WTC11 (cell line): ENCODE measurements at regions not wholly inside any gene's neighbourhood (a gene's known extent, or its start where the extent isn't known, plus 50 kb on each side); places are given as distances from the start of the nearest gene placed in this dataset.

ENCODE experiments used
- ATAC-seq: fragments of 200-7000 bp; cut with Tn5 transposase; 2 replicates; pipeline ENCODE4 v1.10.0; 2021; ENCODE audit warnings: mild to moderate bottlenecking, moderate library complexity
- CTCF ChIA-PET: fragments of 300-600 bp; sonication (Branson Sonifier 250); formaldehyde crosslinking; loops from one replicate; lab custom pipeline; 2021; ENCODE audit warnings: antibody characterized with exemption; lab: Charles Lee
- POLR2A ChIA-PET: fragments of 350-600 bp; sonication (Branson Sonifier 250); formaldehyde crosslinking; loops from one replicate; lab custom pipeline; 2021; ENCODE audit warnings: antibody characterized with exemption; lab: Charles Lee
- DNase-seq: peaks from one replicate; pipeline ENCODE4 v3.0.0; 2021; ENCODE audit warnings: low spot score
- H3K27ac Mint-ChIP-seq: 2 replicates; pipeline ENCODE4 v1.8.0; 2021; ENCODE audit warnings: mixed read lengths
- H3K27me3 Mint-ChIP-seq: 2 replicates; pipeline ENCODE4 v1.8.0; 2021; ENCODE audit warnings: low read depth, mild to moderate bottlenecking, moderate library complexity, mixed read lengths
- H3K36me3 Mint-ChIP-seq: 2 replicates; pipeline ENCODE4 v1.8.0; 2021; ENCODE audit warnings: mixed read lengths
- H3K4me1 Mint-ChIP-seq: 2 replicates; pipeline ENCODE4 v1.8.0; 2022; ENCODE audit warnings: mixed read lengths
- H3K4me3 Mint-ChIP-seq: 2 replicates; pipeline ENCODE4 v1.8.0; 2021; ENCODE audit warnings: mild to moderate bottlenecking, moderate library complexity, mixed read lengths
- H3K9me3 Mint-ChIP-seq: 2 replicates; pipeline ENCODE4 v1.8.0; 2021; ENCODE audit warnings: mixed read lengths
- CBFB ChIP-seq: sonication (generic); formaldehyde crosslinking; IDR thresholded peaks from 2 replicates; pipeline ENCODE4 v1.8.1; 2022; ENCODE audit warnings: mild to moderate bottlenecking, low read depth, missing genetic modification reagents
- CREB1 ChIP-seq: sonication (generic); formaldehyde crosslinking; IDR thresholded peaks from 2 replicates; pipeline ENCODE4 v1.8.0; 2023; ENCODE audit warnings: mild to moderate bottlenecking, missing genetic modification reagents
- GRHL2 ChIP-seq: fragments of 250-450 bp; sonication (Bioruptor Pico); IDR thresholded peaks from 2 replicates; pipeline ENCODE4 v1.8.0; 2022; ENCODE audit warnings: mild to moderate bottlenecking, moderate library complexity; ENCODE audit not compliant: insufficient replicate concordance, severe bottlenecking
- KAT7 ChIP-seq: sonication (generic); formaldehyde crosslinking; IDR thresholded peaks from 2 replicates; pipeline ENCODE4 v1.8.1; 2023; ENCODE audit warnings: missing genetic modification reagents, mild to moderate bottlenecking, borderline replicate concordance
- MYBL2 ChIP-seq: sonication (generic); formaldehyde crosslinking; IDR thresholded peaks from 2 replicates; pipeline ENCODE4 v1.8.1; 2023; ENCODE audit warnings: mild to moderate bottlenecking, moderate library complexity, missing genetic modification reagents
- NR2C2 ChIP-seq: sonication (generic); formaldehyde crosslinking; IDR thresholded peaks from 2 replicates; pipeline ENCODE4 v1.8.0; 2022; ENCODE audit warnings: mild to moderate bottlenecking, missing genetic modification reagents
- RORB ChIP-seq: fragments of 250-450 bp; sonication (Bioruptor Pico); IDR thresholded peaks from 2 replicates; pipeline ENCODE4 v1.9.0; 2021; ENCODE audit warnings: mild to moderate bottlenecking
- TCF7 ChIP-seq: sonication (generic); formaldehyde crosslinking; IDR thresholded peaks from 2 replicates; pipeline ENCODE4 v1.8.0; 2022; ENCODE audit warnings: mild to moderate bottlenecking, low read depth, missing genetic modification reagents, moderate library complexity
- TP53 ChIP-seq: sonication (generic); formaldehyde crosslinking; IDR thresholded peaks from 2 replicates; pipeline ENCODE4 v1.8.1; 2023; ENCODE audit warnings: mild to moderate bottlenecking, missing genetic modification reagents
- ZBTB21 ChIP-seq: sonication (generic); formaldehyde crosslinking; IDR thresholded peaks from 2 replicates; pipeline ENCODE4 v1.8.1; 2023; ENCODE audit warnings: mild to moderate bottlenecking, missing genetic modification reagents, borderline replicate concordance
- ZNF138 ChIP-seq: sonication (generic); formaldehyde crosslinking; conservative IDR thresholded peaks from 2 replicates; pipeline ENCODE4 v1.8.1; 2022; ENCODE audit warnings: mild to moderate bottlenecking, moderate library complexity, missing genetic modification reagents
- ZNF232 ChIP-seq: sonication (generic); formaldehyde crosslinking; IDR thresholded peaks from 2 replicates; pipeline ENCODE4 v1.8.0; 2022; ENCODE audit warnings: mild to moderate bottlenecking, missing genetic modification reagents
- ZNF416 ChIP-seq: fragments of 250-450 bp; sonication (Bioruptor Pico); IDR thresholded peaks from 2 replicates; pipeline ENCODE4 v1.9.0; 2021; ENCODE audit warnings: mild to moderate bottlenecking, inconsistent platforms
- TF ChIP-seq, protein P1 (sequence below): fragments of 250-450 bp; sonication (Bioruptor Pico); conservative IDR thresholded peaks from 2 replicates; pipeline ENCODE4 v1.9.0; 2021; ENCODE audit warnings: mild to moderate bottlenecking
- TF ChIP-seq, protein P2 (sequence below): fragments of 250-450 bp; sonication (Bioruptor Pico); IDR thresholded peaks from 2 replicates; pipeline ENCODE4 v1.9.0; 2021; ENCODE audit warnings: mild to moderate bottlenecking, borderline replicate concordance
- TF ChIP-seq, protein P3 (sequence below): fragments of 250-450 bp; sonication (Bioruptor Pico); IDR thresholded peaks from 2 replicates; pipeline ENCODE4 v1.8.0; 2021; ENCODE audit warnings: mild to moderate bottlenecking
- TF ChIP-seq, protein P4 (sequence below): sonication (generic); formaldehyde crosslinking; IDR thresholded peaks from 2 replicates; pipeline ENCODE4 v1.8.1; 2022; ENCODE audit warnings: missing genetic modification reagents, borderline replicate concordance
- TF ChIP-seq, protein P5 (sequence below): sonication (generic); formaldehyde crosslinking; IDR thresholded peaks from 2 replicates; pipeline ENCODE4 v1.8.0; 2023; ENCODE audit warnings: missing genetic modification reagents, mild to moderate bottlenecking, borderline replicate concordance
- TF ChIP-seq, protein P6 (sequence below): sonication (generic); formaldehyde crosslinking; IDR thresholded peaks from 2 replicates; pipeline ENCODE4 v1.8.1; 2023; ENCODE audit warnings: mild to moderate bottlenecking, missing genetic modification reagents

DNA sequence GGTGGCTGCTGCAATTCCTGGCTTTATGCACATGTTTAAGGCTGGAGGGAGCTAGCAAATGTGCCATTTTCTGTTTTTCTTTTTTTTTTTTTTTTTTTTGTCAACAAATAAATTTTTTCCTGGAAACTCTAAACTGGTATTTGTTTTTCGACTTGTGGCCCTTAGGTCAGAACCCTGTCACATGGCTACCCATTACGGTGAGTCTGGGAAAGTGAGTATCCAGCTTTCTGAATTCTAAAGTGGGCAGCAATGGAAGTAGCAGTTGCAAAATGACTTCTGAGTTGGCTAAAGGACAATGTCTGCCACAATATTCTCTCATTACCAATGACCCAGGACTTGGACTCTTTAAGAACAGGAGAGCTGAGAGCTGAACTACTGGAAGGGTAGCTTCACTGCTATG is 225.1 kb upstream of the CENPE start:
- peaks cover 31% of the 10 kb centered on the region for H3K36me3 Mint-ChIP-seq
- no peak overlapping the region for H3K27ac Mint-ChIP-seq
- no peak overlapping the region for H3K4me3 Mint-ChIP-seq
- TF ChIP-seq, protein P1, sequence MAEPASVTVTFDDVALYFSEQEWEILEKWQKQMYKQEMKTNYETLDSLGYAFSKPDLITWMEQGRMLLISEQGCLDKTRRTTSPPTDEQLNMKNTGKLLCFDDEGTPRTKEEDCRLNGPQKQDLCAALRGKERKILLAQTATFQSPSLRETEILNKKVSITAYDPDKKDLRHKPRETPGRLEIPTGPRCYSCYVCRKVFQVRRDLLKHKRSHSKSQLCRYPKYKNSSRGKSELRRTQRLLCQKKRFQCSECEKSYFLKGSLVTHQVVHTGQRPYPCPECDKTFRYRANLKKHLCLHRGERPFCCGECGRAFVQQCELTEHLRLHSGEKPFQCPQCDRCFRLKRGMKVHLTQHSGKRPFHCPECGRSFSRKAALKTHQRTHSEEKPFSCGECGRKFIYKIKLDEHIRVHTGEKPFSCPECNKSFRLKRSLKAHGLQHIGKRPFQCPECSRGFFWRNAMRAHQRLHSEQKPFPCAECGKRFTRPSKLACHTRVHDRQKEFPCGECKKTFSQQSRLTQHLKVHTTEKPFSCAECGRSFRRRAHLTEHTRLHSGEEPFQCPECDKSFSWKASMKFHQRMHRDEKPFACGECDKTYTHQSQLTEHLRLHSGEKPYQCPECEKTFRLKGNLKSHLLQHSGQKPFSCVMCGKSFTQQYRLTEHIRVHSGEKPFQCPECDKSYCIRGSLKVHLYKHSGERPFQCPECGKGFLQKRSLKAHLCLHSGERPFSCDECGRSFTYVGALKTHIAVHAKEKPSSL: no peak
- TF ChIP-seq KAT7 (CRISPR knock-in tag) (no peak), RORB (no peak), GRHL2 (CRISPR knock-in tag) (no peak), TP53 (CRISPR knock-in tag) (no peak), CREB1 (CRISPR knock-in tag) (no peak), NR2C2 (CRISPR knock-in tag) (no peak)
- TF ChIP-seq, protein P2, sequence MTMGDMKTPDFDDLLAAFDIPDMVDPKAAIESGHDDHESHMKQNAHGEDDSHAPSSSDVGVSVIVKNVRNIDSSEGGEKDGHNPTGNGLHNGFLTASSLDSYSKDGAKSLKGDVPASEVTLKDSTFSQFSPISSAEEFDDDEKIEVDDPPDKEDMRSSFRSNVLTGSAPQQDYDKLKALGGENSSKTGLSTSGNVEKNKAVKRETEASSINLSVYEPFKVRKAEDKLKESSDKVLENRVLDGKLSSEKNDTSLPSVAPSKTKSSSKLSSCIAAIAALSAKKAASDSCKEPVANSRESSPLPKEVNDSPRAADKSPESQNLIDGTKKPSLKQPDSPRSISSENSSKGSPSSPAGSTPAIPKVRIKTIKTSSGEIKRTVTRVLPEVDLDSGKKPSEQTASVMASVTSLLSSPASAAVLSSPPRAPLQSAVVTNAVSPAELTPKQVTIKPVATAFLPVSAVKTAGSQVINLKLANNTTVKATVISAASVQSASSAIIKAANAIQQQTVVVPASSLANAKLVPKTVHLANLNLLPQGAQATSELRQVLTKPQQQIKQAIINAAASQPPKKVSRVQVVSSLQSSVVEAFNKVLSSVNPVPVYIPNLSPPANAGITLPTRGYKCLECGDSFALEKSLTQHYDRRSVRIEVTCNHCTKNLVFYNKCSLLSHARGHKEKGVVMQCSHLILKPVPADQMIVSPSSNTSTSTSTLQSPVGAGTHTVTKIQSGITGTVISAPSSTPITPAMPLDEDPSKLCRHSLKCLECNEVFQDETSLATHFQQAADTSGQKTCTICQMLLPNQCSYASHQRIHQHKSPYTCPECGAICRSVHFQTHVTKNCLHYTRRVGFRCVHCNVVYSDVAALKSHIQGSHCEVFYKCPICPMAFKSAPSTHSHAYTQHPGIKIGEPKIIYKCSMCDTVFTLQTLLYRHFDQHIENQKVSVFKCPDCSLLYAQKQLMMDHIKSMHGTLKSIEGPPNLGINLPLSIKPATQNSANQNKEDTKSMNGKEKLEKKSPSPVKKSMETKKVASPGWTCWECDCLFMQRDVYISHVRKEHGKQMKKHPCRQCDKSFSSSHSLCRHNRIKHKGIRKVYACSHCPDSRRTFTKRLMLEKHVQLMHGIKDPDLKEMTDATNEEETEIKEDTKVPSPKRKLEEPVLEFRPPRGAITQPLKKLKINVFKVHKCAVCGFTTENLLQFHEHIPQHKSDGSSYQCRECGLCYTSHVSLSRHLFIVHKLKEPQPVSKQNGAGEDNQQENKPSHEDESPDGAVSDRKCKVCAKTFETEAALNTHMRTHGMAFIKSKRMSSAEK (CRISPR knock-in tag): no peak
- TF ChIP-seq, protein P3, sequence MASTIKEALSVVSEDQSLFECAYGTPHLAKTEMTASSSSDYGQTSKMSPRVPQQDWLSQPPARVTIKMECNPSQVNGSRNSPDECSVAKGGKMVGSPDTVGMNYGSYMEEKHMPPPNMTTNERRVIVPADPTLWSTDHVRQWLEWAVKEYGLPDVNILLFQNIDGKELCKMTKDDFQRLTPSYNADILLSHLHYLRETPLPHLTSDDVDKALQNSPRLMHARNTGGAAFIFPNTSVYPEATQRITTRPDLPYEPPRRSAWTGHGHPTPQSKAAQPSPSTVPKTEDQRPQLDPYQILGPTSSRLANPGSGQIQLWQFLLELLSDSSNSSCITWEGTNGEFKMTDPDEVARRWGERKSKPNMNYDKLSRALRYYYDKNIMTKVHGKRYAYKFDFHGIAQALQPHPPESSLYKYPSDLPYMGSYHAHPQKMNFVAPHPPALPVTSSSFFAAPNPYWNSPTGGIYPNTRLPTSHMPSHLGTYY (CRISPR knock-in tag): no peak
- TF ChIP-seq, protein P4, sequence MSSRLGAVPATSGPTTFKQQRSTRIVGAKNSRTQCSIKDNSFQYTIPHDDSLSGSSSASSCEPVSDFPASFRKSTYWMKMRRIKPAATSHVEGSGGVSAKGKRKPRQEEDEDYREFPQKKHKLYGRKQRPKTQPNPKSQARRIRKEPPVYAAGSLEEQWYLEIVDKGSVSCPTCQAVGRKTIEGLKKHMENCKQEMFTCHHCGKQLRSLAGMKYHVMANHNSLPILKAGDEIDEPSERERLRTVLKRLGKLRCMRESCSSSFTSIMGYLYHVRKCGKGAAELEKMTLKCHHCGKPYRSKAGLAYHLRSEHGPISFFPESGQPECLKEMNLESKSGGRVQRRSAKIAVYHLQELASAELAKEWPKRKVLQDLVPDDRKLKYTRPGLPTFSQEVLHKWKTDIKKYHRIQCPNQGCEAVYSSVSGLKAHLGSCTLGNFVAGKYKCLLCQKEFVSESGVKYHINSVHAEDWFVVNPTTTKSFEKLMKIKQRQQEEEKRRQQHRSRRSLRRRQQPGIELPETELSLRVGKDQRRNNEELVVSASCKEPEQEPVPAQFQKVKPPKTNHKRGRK (CRISPR knock-in tag): no peak
- H3K27me3 Mint-ChIP-seq: no peaks in the 10 kb centered on the region
- CTCF ChIA-PET: no interaction called here
- no peak for ATAC-seq
- H3K4me1 Mint-ChIP-seq: peaks cover 68% of the 10 kb centered on the region
- H3K9me3 Mint-ChIP-seq: peaks cover 32% of the 10 kb centered on the region
- POLR2A ChIA-PET: interaction anchor here (0.6 kb wide), 1 partner anchor 921 kb away, joined by 3 read pairs; no protein-coding TSS in a partner anchor
- DNase-seq: no peak

DNA sequence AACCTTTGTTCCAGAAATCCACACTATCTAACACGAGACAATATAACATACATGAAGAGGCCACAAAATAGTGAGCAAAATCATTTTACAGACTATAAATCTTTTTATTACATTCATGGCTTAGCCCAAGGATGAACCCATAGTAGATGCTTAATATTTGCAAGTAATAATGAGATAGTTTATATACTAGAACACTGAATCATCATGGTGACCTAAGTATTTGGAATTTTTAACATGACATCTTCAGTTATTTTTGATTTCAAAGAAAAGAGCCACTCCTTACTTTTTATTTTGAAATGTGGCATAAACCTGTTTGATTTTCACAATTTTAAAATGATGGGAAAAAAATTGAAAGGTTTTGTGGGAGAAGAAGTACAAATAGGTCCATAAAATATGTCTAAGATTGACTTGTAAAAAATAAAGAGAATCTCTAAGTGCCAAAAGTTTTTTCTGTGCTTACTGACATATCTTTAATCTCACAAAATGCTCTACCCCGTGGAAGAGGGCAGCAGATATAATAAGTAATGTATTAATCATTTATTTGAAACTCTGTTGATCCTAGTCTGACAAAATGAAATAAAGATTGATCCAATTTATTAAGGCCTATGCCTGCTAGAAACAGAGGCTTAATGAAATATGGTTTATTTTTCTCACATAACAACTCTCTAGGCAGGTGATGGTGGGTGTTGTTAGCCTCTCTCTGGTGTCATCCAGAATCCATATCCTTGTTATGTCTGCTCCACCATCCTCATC is 224.5 kb upstream of the CENPE start:
- Mint-ChIP-seq H3K4me1 (peaks cover 62% of the 10 kb centered on the region), H3K9me3 (peaks cover 38% of the 10 kb centered on the region), H3K36me3 (peaks cover 38% of the 10 kb centered on the region), H3K4me3 (no peak overlapping the region), H3K27ac (no peak overlapping the region), H3K27me3 (no peaks in the 10 kb centered on the region)
- ATAC-seq (no peak), DNase-seq (no peak)
- POLR2A ChIA-PET: interaction anchor here (0.6 kb wide), 1 partner anchor 921 kb away, joined by 3 read pairs; no protein-coding TSS in a partner anchor
- CTCF ChIA-PET: no interaction called here
- TF ChIP-seq CBFB (CRISPR knock-in tag) (no peak), MYBL2 (CRISPR knock-in tag) (no peak), ZNF232 (CRISPR knock-in tag) (no peak), ZBTB21 (CRISPR knock-in tag) (no peak), ZNF138 (no peak), ZNF416 (CRISPR knock-in tag) (no peak), TCF7 (CRISPR knock-in tag) (no peak)
- TF ChIP-seq, protein P5, sequence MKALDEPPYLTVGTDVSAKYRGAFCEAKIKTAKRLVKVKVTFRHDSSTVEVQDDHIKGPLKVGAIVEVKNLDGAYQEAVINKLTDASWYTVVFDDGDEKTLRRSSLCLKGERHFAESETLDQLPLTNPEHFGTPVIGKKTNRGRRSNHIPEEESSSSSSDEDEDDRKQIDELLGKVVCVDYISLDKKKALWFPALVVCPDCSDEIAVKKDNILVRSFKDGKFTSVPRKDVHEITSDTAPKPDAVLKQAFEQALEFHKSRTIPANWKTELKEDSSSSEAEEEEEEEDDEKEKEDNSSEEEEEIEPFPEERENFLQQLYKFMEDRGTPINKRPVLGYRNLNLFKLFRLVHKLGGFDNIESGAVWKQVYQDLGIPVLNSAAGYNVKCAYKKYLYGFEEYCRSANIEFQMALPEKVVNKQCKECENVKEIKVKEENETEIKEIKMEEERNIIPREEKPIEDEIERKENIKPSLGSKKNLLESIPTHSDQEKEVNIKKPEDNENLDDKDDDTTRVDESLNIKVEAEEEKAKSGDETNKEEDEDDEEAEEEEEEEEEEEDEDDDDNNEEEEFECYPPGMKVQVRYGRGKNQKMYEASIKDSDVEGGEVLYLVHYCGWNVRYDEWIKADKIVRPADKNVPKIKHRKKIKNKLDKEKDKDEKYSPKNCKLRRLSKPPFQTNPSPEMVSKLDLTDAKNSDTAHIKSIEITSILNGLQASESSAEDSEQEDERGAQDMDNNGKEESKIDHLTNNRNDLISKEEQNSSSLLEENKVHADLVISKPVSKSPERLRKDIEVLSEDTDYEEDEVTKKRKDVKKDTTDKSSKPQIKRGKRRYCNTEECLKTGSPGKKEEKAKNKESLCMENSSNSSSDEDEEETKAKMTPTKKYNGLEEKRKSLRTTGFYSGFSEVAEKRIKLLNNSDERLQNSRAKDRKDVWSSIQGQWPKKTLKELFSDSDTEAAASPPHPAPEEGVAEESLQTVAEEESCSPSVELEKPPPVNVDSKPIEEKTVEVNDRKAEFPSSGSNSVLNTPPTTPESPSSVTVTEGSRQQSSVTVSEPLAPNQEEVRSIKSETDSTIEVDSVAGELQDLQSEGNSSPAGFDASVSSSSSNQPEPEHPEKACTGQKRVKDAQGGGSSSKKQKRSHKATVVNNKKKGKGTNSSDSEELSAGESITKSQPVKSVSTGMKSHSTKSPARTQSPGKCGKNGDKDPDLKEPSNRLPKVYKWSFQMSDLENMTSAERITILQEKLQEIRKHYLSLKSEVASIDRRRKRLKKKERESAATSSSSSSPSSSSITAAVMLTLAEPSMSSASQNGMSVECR (CRISPR knock-in tag): no peak
- TF ChIP-seq, protein P6, sequence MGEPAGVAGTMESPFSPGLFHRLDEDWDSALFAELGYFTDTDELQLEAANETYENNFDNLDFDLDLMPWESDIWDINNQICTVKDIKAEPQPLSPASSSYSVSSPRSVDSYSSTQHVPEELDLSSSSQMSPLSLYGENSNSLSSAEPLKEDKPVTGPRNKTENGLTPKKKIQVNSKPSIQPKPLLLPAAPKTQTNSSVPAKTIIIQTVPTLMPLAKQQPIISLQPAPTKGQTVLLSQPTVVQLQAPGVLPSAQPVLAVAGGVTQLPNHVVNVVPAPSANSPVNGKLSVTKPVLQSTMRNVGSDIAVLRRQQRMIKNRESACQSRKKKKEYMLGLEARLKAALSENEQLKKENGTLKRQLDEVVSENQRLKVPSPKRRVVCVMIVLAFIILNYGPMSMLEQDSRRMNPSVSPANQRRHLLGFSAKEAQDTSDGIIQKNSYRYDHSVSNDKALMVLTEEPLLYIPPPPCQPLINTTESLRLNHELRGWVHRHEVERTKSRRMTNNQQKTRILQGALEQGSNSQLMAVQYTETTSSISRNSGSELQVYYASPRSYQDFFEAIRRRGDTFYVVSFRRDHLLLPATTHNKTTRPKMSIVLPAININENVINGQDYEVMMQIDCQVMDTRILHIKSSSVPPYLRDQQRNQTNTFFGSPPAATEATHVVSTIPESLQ (CRISPR knock-in tag): no peak
